KOPT-K1 (cell line): ENCODE measurements at regions not wholly inside any gene's neighbourhood (a gene's known extent, or its start where the extent isn't known, plus 50 kb on each side); places are given as distances from the start of the nearest gene placed in this dataset.

Experiments
- H3K27ac ChIP-seq: fragments of 200-600 bp; sonication (generic); 2 replicates; pipeline ENCODE4 v1.5.1; 2016; ENCODE audit warnings: antibody characterized with exemption, mild to moderate bottlenecking, low read depth, low read length; ENCODE audit not compliant: poor library complexity, severe bottlenecking
- H3K36me3 ChIP-seq: fragments of 200-600 bp; sonication (generic); 2 replicates; pipeline ENCODE4 v1.5.1; 2017; ENCODE audit warnings: antibody characterized with exemption, mild to moderate bottlenecking, low read length, moderate library complexity; ENCODE audit not compliant: insufficient read depth
- H3K9me3 ChIP-seq: fragments of 200-600 bp; sonication (generic); 2 replicates; pipeline ENCODE4 v1.5.1; 2017; ENCODE audit warnings: antibody characterized with exemption, low read length, mild to moderate bottlenecking; ENCODE audit not compliant: insufficient read depth, poor library complexity, severe bottlenecking

GRCh38 chr1:112256411-112256810 is 139.6 kb upstream of the CTTNBP2NL start:
- no peak overlapping the region for H3K27ac ChIP-seq
- H3K36me3 ChIP-seq, result no peaks in the 10 kb centered on the region
- no peaks in the 10 kb centered on the region for H3K9me3 ChIP-seq

- Histone ChIP-seq H3K9me3 (no peaks in the 10 kb centered on the region), H3K36me3 (no peaks in the 10 kb centered on the region), H3K27ac (no peak overlapping the region)
Measured at GRCh38 chr1:112257043-112257835, 138.8 kb upstream of the CTTNBP2NL start.

- Histone ChIP-seq H3K27ac (no peak overlapping the region), H3K36me3 (no peaks in the 10 kb centered on the region)
Measured at GRCh38 chr1:112260699-112261098, 135.3 kb upstream of the CTTNBP2NL start.

GRCh38 chr1:112262316-112262715 is 133.7 kb upstream of the CTTNBP2NL start:
- H3K27ac ChIP-seq, result no peak overlapping the region
- H3K9me3 ChIP-seq, result no peaks in the 10 kb centered on the region
- H3K36me3 ChIP-seq, result no peaks in the 10 kb centered on the region

More at GRCh38 chr1:112260699-112261098, 135.3 kb upstream of the CTTNBP2NL start:
- H3K9me3 ChIP-seq, result no peaks in the 10 kb centered on the region

GRCh38 chr1:112263042-112263441 is 133.0 kb upstream of the CTTNBP2NL start:
- Histone ChIP-seq H3K9me3 (no peaks in the 10 kb centered on the region), H3K36me3 (no peaks in the 10 kb centered on the region), H3K27ac (no peak overlapping the region)

GRCh38 chr1:112263453-112263852 is 132.6 kb upstream of the CTTNBP2NL start:
- Histone ChIP-seq H3K9me3 (no peaks in the 10 kb centered on the region), H3K36me3 (no peaks in the 10 kb centered on the region), H3K27ac (no peak overlapping the region)

- no peaks in the 10 kb centered on the region for H3K36me3 ChIP-seq
- no peaks in the 10 kb centered on the region for H3K9me3 ChIP-seq
- no peak overlapping the region for H3K27ac ChIP-seq
Measured at GRCh38 chr1:112264010-112264409, 132.0 kb upstream of the CTTNBP2NL start.

- H3K27ac ChIP-seq, result no peak overlapping the region
- no peaks in the 10 kb centered on the region for H3K36me3 ChIP-seq
- H3K9me3 ChIP-seq, result no peaks in the 10 kb centered on the region
Measured at GRCh38 chr1:112264553-112264952, 131.5 kb upstream of the CTTNBP2NL start.

- Histone ChIP-seq H3K9me3 (no peaks in the 10 kb centered on the region), H3K27ac (no peak overlapping the region), H3K36me3 (no peaks in the 10 kb centered on the region)
Measured at GRCh38 chr1:112265931-112266330, 130.1 kb upstream of the CTTNBP2NL start.

GRCh38 chr1:112267206-112267605 is 128.8 kb upstream of the CTTNBP2NL start:
- H3K36me3 ChIP-seq, result no peaks in the 10 kb centered on the region

GRCh38 chr1:112267929-112268328 is 128.1 kb upstream of the CTTNBP2NL start:
- Histone ChIP-seq H3K27ac (no peak overlapping the region), H3K36me3 (no peaks in the 10 kb centered on the region), H3K9me3 (no peaks in the 10 kb centered on the region)

More at GRCh38 chr1:112267206-112267605, 128.8 kb upstream of the CTTNBP2NL start:
- Histone ChIP-seq H3K9me3 (no peaks in the 10 kb centered on the region), H3K27ac (no peak overlapping the region)

GRCh38 chr1:112268408-112268807 is 127.6 kb upstream of the CTTNBP2NL start:
- no peak overlapping the region for H3K27ac ChIP-seq
- no peaks in the 10 kb centered on the region for H3K36me3 ChIP-seq
- peaks cover 2% of the 10 kb centered on the region for H3K9me3 ChIP-seq

GRCh38 chr1:112271270-112271669 is 124.7 kb upstream of the CTTNBP2NL start:
- peaks cover 17% of the 10 kb centered on the region for H3K9me3 ChIP-seq
- no peak overlapping the region for H3K27ac ChIP-seq
- no peaks in the 10 kb centered on the region for H3K36me3 ChIP-seq

- H3K27ac ChIP-seq, result no peak overlapping the region
- peaks cover 17% of the 10 kb centered on the region for H3K9me3 ChIP-seq
- no peaks in the 10 kb centered on the region for H3K36me3 ChIP-seq
Measured at GRCh38 chr1:112272101-112272772, 123.8 kb upstream of the CTTNBP2NL start.

- no peaks in the 10 kb centered on the region for H3K36me3 ChIP-seq
Measured at GRCh38 chr1:112284796-112285195, 111.2 kb upstream of the CTTNBP2NL start.

GRCh38 chr1:112285316-112285715 is 110.7 kb upstream of the CTTNBP2NL start:
- no peak overlapping the region for H3K27ac ChIP-seq
- no peaks in the 10 kb centered on the region for H3K36me3 ChIP-seq
- H3K9me3 ChIP-seq, result no peaks in the 10 kb centered on the region

More at GRCh38 chr1:112284796-112285195, 111.2 kb upstream of the CTTNBP2NL start:
- no peak overlapping the region for H3K27ac ChIP-seq
- H3K9me3 ChIP-seq, result no peaks in the 10 kb centered on the region
